Esophagus squamous epithelium (tissue), 5 donors: ENCODE measurements at regions not wholly inside any gene's neighbourhood (a gene's known extent, or its start where the extent isn't known, plus 50 kb on each side); places are given as distances from the start of the nearest gene placed in this dataset.

Experiments
- DNase-seq: peaks from one replicate; lab custom pipeline; 2025; lab: John Stamatoyannopoulos, UW
- H3K27ac ChIP-seq, 4 donors: fragments of 200-600 bp; sonication (generic); one replicate each; pipeline ENCODE4 v1.5.1; 2016 to 2019; ENCODE audit warnings: mild to moderate bottlenecking in 1 of 4
- H3K27me3 ChIP-seq, 4 donors: fragments of 200-600 bp; sonication (generic); 1 replicate in 3 of 4; 2 replicates in 1 of 4; pipeline versions ENCODE4 v1.5.1 to v1.6.0; 2017 to 2021; ENCODE audit warnings: antibody characterized with exemption in 1 of 4
- H3K36me3 ChIP-seq, 3 donors: fragments of 200-600 bp; sonication (generic); one replicate each; pipeline ENCODE4 v1.5.1; 2016 to 2019
- H3K4me1 ChIP-seq, 3 donors: fragments of 200-600 bp; sonication (generic); one replicate each; pipeline ENCODE4 v1.5.1; 2017 to 2019
- H3K4me3 ChIP-seq, 4 donors: fragments of 200-600 bp; sonication (generic); 1 replicate in 3 of 4; 2 replicates in 1 of 4; pipeline ENCODE4 v1.5.1; 2016 to 2019; ENCODE audit warnings: mild to moderate bottlenecking in 2 of 4, moderate library complexity in 1 of 4
- H3K9me3 ChIP-seq, 3 donors: fragments of 200-600 bp; sonication (generic); one replicate each; pipeline ENCODE4 v1.5.1; 2016 to 2019
- CTCF ChIP-seq, 6 experiments: fragments of 450-650 bp in 4 of 6; fragments of 200-600 bp in 2 of 6; sonication (generic) in 2 of 6; IDR thresholded peaks; one replicate each; pipeline ENCODE4 v1.5.1; 2016 to 2019; ENCODE audit warnings: antibody characterized with exemption in 6 of 6, mild to moderate bottlenecking in 4 of 6, moderate library complexity in 4 of 6
- POLR2A ChIP-seq, 4 donors: fragments of 450-650 bp; IDR thresholded peaks; one replicate each; pipeline ENCODE4 v1.6.1; 2017; ENCODE audit warnings: antibody characterized with exemption in 4 of 4, mild to moderate bottlenecking in 4 of 4, moderate library complexity in 3 of 4
- WGBS, 2 donors: methylation state at CpG; one replicate each; pipeline ENCODE4 v1.1.5; 2018; 5-methylcytosine and 5-hydroxymethylcytosine counted together
- intact Hi-C: fragments of 100-400 bp; cut with DNase I; formaldehyde crosslinking; loops from one replicate; pipeline ENCODE4 v1.15.0; 2022
- donor health status: DM: yes; HTN: yes; CAD: no.

GRCh38 chr9:20270161-20270560 lies 352.1 kb downstream of the MLLT3 start:
- H3K9me3 ChIP-seq, result no peaks in the 10 kb centered on the region
- TF ChIP-seq POLR2A (IDR thresholded peaks at IDR 0.05), result no peak
- no peak for TF ChIP-seq CTCF (IDR thresholded peaks at IDR 0.05)
- H3K27me3 ChIP-seq, result no peaks in the 10 kb centered on the region
- H3K4me1 ChIP-seq, result no peaks in the 10 kb centered on the region
- H3K27ac ChIP-seq, result no peak overlapping the region
- H3K4me3 ChIP-seq, result no peak overlapping the region
- intact Hi-C loops, result no loop called here
- 25 to 48% methylated on average over 1 of the region's 1 CpG for WGBS, 2 donors
- DNase-seq, result no peak
- H3K36me3 ChIP-seq, result no peaks in the 10 kb centered on the region

- no peaks in the 10 kb centered on the region for H3K4me1 ChIP-seq
- H3K4me3 ChIP-seq, result no peak overlapping the region
- TF ChIP-seq CTCF (IDR thresholded peaks at IDR 0.05) (no peak), POLR2A (IDR thresholded peaks at IDR 0.05) (no peak)
- no peak overlapping the region for H3K27ac ChIP-seq
- H3K36me3 ChIP-seq, result no peaks in the 10 kb centered on the region
- WGBS, 2 donors, result 55 to 83% methylated on average over 2 of the region's 2 CpGs
- DNase-seq, result no peak
- intact Hi-C loops, result no loop called here
- H3K9me3 ChIP-seq, result no peaks in the 10 kb centered on the region
- no peaks in the 10 kb centered on the region for H3K27me3 ChIP-seq
Measured at GRCh38 chr9:20269620-20270019, 352.7 kb downstream of the MLLT3 start.

DNA sequence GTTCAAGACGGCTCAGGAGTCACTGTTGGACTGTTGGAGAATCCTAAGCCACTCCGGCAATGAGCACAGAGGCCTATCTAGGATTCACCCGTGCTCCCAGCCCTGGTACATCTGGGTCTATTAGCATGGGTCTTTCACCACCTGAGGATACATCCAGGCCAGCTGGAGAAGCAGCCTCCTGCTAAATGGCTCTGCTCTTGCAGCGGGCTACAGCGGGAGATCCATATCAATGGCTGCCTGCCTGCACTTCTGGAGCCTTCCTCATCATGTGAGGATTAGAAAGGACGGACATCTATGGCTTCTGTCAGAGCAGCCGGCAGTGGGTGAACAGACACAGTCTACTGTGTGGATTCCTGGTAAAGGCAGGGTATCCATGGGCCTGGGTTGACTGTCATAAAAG lies 357.4 kb downstream of the MLLT3 start:
- Histone ChIP-seq H3K27ac (no peak overlapping the region), H3K4me3 (no peak overlapping the region), H3K9me3 (no peaks in the 10 kb centered on the region), H3K36me3 (no peaks in the 10 kb centered on the region), H3K27me3 (no peaks in the 10 kb centered on the region), H3K4me1 (no peaks in the 10 kb centered on the region)
- TF ChIP-seq CTCF (IDR thresholded peaks at IDR 0.05) (no peak), POLR2A (IDR thresholded peaks at IDR 0.05) (no peak)
- DNase-seq, result no peak
- WGBS, 2 donors, result 81 to 88% methylated on average over 4 to 7 of the region's 7 CpGs
- intact Hi-C loops, result no loop called here

GRCh38 chr9:20262611-20263010 lies 359.7 kb downstream of the MLLT3 start:
- 79 to 92% methylated on average over 4 of the region's 4 CpGs for WGBS, 2 donors

More at GRCh38 chr9:20262611-20263010, 359.7 kb downstream of the MLLT3 start:
- no peak for DNase-seq
- no peaks in the 10 kb centered on the region for H3K4me1 ChIP-seq
- H3K4me3 ChIP-seq, result no peak overlapping the region
- intact Hi-C loops, result no loop called here
- no peaks in the 10 kb centered on the region for H3K36me3 ChIP-seq
- H3K27ac ChIP-seq, result no peak overlapping the region
- H3K9me3 ChIP-seq, result no peaks in the 10 kb centered on the region
- no peaks in the 10 kb centered on the region for H3K27me3 ChIP-seq
- TF ChIP-seq CTCF (IDR thresholded peaks at IDR 0.05) (no peak), POLR2A (IDR thresholded peaks at IDR 0.05) (no peak)
